ENCODE measurements at regions not wholly inside any gene's neighbourhood (a gene's known extent, or its start where the extent isn't known, plus 50 kb on each side); places are given as distances from the start of the nearest gene placed in this dataset.
A peak's percentile ranks its signal among the peaks of the same experiment; 100 is the strongest.
"Not testable (repeated sequence)": the region's sequence is repeated elsewhere in the genome, so short reads cannot be mapped to it uniquely, and the experiment has no call there.

DNA sequence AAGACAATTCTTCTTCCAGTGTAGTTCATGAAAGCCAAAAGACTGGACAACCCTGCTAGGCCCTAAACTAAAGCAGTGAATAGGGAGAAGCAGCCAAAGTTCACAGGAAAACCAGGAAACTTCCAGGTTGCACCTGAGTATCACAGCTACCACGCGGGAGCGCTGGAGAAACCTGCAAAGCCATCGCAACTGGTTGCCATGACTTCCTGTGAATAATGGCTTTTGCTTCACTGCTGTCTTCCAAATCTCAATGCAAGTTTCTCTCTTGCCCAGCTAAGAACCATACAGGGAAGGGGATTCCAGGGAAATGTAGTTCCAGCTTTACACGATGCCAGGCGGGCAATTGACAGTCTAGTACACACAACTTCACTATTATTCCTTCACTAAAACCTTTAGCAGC lies 114.1 kb downstream of the GXYLT1 start:
- DNase-seq (no peak), ATAC-seq (no peak)
- H3K4me1 Mint-ChIP-seq, result no peaks in the 10 kb centered on the region
- no peaks in the 10 kb centered on the region for H3K9me3 Mint-ChIP-seq
- H3K27me3 Mint-ChIP-seq, result peaks cover 6% of the 10 kb centered on the region
- H3K27ac Mint-ChIP-seq, result no peak overlapping the region
- H3K4me3 Mint-ChIP-seq, result no peak overlapping the region

- Mint-ChIP-seq H3K27ac (no peak overlapping the region), H3K9me3 (no peaks in the 10 kb centered on the region), H3K4me1 (peaks cover 8% of the 10 kb centered on the region), H3K4me3 (no peak overlapping the region), H3K27me3 (peaks cover 6% of the 10 kb centered on the region)
- ATAC-seq (no peak), DNase-seq (no peak)
Measured at GRCh38 chr12:42027546-42027945, 117.1 kb downstream of the GXYLT1 start.

DNA sequence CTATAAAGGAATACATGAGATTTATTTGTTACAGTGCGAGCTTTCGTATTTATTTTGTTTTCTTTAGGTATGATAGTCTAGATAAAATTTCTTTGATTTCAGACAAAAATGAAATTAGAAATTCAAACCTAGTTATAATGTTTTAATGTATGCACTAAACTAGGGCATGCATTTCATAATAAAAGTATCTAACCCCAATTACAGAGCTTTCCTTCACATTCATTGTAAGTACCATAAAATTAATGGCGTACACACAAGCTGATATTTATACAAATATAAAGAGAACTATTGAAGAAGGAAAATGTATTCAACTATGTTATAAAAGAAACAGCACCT lies 120.2 kb downstream of the GXYLT1 start:
- DNase-seq (no peak), ATAC-seq (no peak)
- no peak overlapping the region for H3K27ac Mint-ChIP-seq
- no peaks in the 10 kb centered on the region for H3K9me3 Mint-ChIP-seq
- H3K4me1 Mint-ChIP-seq, result peaks cover 8% of the 10 kb centered on the region
- H3K27me3 Mint-ChIP-seq, result peaks cover 6% of the 10 kb centered on the region
- H3K4me3 Mint-ChIP-seq, result no peak overlapping the region

GRCh38 chr12:42023733-42024494 lies 120.8 kb downstream of the GXYLT1 start:
- Mint-ChIP-seq H3K27ac (no peak overlapping the region), H3K4me3 (peak overlapping the region; percentile 64 to 74), H3K27me3 (peaks cover 6% of the 10 kb centered on the region), H3K9me3 (no peaks in the 10 kb centered on the region), H3K4me1 (peaks cover 8% of the 10 kb centered on the region)
- peak; percentile 87 for ATAC-seq
- DNase-seq, result peak; percentile 70 to 71

DNA sequence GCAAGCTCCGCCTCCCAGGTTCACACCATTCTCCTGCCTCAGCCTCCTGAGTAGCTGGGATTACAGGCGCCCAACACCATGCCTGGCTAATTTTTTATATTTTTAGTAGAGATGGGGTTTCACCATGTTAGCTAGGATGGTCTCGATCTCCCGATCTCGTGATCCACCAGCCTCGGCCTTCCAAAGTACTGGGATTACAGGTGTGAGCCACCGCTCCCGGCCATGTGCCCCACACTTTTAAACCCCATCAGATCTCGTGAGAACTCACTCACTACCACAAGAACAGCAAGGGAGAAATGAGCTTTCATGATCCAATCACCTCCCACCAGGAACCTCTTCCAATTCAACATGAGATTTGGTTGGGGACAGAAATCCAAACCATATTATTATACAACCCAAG lies 122.7 kb downstream of the GXYLT1 start:
- ATAC-seq, H3K9me3 Mint-ChIP-seq, H3K4me3 Mint-ChIP-seq, H3K27ac Mint-ChIP-seq, H3K4me1 Mint-ChIP-seq, DNase-seq: not testable (repeated sequence)
- peaks cover 10% of the 10 kb centered on the region for H3K27me3 Mint-ChIP-seq

DNA sequence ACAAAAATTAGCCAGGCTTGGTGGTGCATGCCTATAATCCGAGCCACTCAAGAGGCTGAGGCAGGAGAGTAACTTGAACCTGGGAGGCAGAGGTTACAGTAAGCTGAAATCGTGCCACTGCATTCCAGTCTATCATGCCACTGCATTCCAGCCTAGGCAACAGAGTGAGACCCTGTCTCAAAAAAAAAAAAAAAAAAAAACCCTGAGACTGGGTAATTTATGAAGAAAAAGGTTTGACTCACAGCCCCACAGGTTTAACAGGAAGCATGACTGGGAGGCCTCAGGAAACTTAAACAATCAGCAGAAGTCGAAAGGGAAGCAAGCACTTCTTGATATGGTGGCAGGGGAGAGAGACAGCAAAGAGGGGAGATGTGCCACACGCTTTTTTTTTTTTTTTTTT lies 123.2 kb downstream of the GXYLT1 start:
- Mint-ChIP-seq H3K4me3 (no peak overlapping the region), H3K27me3 (peaks cover 14% of the 10 kb centered on the region), H3K9me3 (no peaks in the 10 kb centered on the region), H3K27ac (no peak overlapping the region), H3K4me1 (peaks cover 8% of the 10 kb centered on the region)
- ATAC-seq, result no peak
- no peak for DNase-seq

GRCh38 chr12:42020226-42020625 lies 124.4 kb downstream of the GXYLT1 start:
- Mint-ChIP-seq H3K4me3 (no peak overlapping the region), H3K27ac (no peak overlapping the region), H3K9me3 (no peaks in the 10 kb centered on the region), H3K4me1 (peaks cover 8% of the 10 kb centered on the region), H3K27me3 (peaks cover 14% of the 10 kb centered on the region)
- DNase-seq (no peak), ATAC-seq (no peak)

DNA sequence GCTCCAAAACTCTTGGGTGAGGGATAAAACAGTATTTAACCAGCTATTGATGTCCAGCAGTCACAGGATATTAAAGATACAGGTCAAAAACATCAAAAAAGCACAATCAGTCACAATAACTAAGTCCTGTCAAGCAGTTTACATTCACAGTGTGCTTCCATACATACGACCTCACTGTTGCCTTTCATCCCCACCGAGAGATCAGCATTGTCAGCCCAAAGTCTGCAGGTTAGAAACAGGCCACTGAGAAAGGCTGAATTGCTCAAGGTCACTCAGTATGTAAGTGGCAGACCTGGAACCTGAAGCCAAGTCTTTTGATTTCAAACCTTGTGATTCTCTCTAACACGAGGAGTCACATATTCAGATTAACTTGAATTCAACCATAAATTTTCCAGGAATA lies 124.9 kb downstream of the GXYLT1 start:
- H3K4me1 Mint-ChIP-seq, result peaks cover 8% of the 10 kb centered on the region
- ATAC-seq, result no peak
- H3K27ac Mint-ChIP-seq, result no peak overlapping the region
- no peak overlapping the region for H3K4me3 Mint-ChIP-seq
- DNase-seq, result no peak
- H3K27me3 Mint-ChIP-seq, result peaks cover 14% of the 10 kb centered on the region
- H3K9me3 Mint-ChIP-seq, result no peaks in the 10 kb centered on the region

GRCh38 chr12:42017051-42017450 lies 127.6 kb downstream of the GXYLT1 start:
- Mint-ChIP-seq H3K9me3 (no peaks in the 10 kb centered on the region), H3K4me1 (no peaks in the 10 kb centered on the region), H3K27me3 (peaks cover 14% of the 10 kb centered on the region), H3K27ac (no peak overlapping the region), H3K4me3 (no peak overlapping the region)
- ATAC-seq, result no peak
- DNase-seq, result no peak

- peaks cover 14% of the 10 kb centered on the region for H3K27me3 Mint-ChIP-seq
- H3K4me1 Mint-ChIP-seq, result no peaks in the 10 kb centered on the region
- ATAC-seq, result no peak
- DNase-seq, result no peak
- no peak overlapping the region for H3K4me3 Mint-ChIP-seq
- H3K27ac Mint-ChIP-seq, result no peak overlapping the region
- H3K9me3 Mint-ChIP-seq, result no peaks in the 10 kb centered on the region
Measured at GRCh38 chr12:42015051-42015461, 129.6 kb downstream of the GXYLT1 start.

DNA sequence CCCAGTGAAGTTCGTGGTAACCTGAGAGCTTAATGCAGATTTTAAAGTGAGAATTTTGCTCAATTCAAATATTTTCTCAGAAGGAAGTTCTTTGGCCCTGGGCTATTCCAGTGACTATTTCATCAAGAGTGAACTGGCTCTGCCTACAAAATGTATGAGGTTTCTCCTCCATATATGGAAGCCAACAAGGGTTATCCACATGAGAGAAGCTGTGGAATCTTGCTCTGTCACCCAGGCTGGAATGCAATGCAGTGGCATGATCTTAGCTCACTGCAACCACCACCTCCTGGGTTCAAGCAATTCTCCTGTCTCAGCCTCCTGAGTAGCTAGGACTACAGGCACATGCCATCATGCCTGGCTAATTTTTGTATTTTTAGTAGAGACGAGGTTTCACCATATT lies 132.2 kb downstream of the GXYLT1 start:
- not testable (repeated sequence) for ATAC-seq, H3K9me3 Mint-ChIP-seq, H3K27ac Mint-ChIP-seq, DNase-seq, H3K27me3 Mint-ChIP-seq, H3K4me3 Mint-ChIP-seq, H3K4me1 Mint-ChIP-seq

GRCh38 chr12:42010715-42011114 lies 134.0 kb downstream of the GXYLT1 start:
- Mint-ChIP-seq H3K9me3 (no peaks in the 10 kb centered on the region), H3K4me1 (no peaks in the 10 kb centered on the region), H3K27me3 (no peaks in the 10 kb centered on the region), H3K27ac (no peak overlapping the region), H3K4me3 (no peak overlapping the region)
- ATAC-seq (no peak), DNase-seq (no peak)

DNA sequence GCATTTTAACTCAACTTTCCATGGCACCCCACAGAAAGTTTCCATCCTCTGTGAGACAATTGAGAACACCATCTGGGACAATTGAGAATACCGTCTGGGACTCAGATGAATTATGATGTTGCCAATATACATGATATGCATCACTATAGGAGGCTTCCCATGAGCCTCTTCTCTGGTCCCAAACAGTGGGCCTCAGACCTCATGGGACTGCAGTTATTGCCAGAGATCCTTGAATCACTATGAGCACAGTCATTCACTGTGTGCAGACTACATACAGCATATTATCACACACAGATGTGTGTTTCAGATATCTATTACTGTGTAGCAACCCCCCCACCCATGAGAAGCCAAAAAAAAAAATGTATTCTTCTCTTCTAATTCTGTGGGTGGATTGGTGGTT lies 134.4 kb downstream of the GXYLT1 start:
- Mint-ChIP-seq H3K4me3 (no peak overlapping the region), H3K9me3 (no peaks in the 10 kb centered on the region), H3K27ac (no peak overlapping the region), H3K27me3 (no peaks in the 10 kb centered on the region), H3K4me1 (no peaks in the 10 kb centered on the region)
- DNase-seq (no peak), ATAC-seq (no peak)

- Mint-ChIP-seq H3K27ac (no peak overlapping the region), H3K9me3 (no peaks in the 10 kb centered on the region), H3K4me3 (no peak overlapping the region), H3K4me1 (no peaks in the 10 kb centered on the region), H3K27me3 (no peaks in the 10 kb centered on the region)
- DNase-seq (no peak), ATAC-seq (no peak)
Measured at GRCh38 chr12:42008996-42009395, 135.7 kb downstream of the GXYLT1 start.

- Mint-ChIP-seq H3K9me3 (no peaks in the 10 kb centered on the region), H3K4me1 (no peaks in the 10 kb centered on the region), H3K27ac (no peak overlapping the region), H3K27me3 (no peaks in the 10 kb centered on the region), H3K4me3 (no peak overlapping the region)
- DNase-seq, result no peak
- no peak for ATAC-seq
Measured at GRCh38 chr12:42003031-42003430, 141.6 kb downstream of the GXYLT1 start.

DNA sequence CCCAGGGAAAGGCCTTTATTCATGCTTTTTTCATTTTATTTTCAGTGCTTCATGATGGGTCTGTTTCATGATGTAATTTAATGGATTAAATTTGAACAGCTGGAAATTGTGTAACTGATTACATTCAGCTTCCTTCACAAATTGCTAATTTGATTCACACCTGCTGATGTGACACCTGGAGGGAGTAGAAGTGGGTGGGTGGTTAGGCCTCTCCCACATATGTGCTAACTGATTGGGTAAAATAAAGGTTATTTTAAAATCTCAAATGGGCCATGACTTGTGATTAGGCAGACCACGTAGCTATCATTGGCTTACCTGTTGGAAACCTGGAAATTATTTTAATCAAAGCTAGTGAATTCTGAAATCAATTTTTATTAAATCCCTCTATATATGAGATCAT lies 142.1 kb downstream of the GXYLT1 start:
- no peak for DNase-seq
- H3K9me3 Mint-ChIP-seq, result no peaks in the 10 kb centered on the region

GRCh38 chr12:41998436-41998835 lies 146.2 kb downstream of the GXYLT1 start:
- no peak overlapping the region for H3K27ac Mint-ChIP-seq
- no peaks in the 10 kb centered on the region for H3K4me1 Mint-ChIP-seq
- ATAC-seq (no peak), DNase-seq (no peak)
- H3K27me3 Mint-ChIP-seq, result no peaks in the 10 kb centered on the region
- H3K9me3 Mint-ChIP-seq, result no peaks in the 10 kb centered on the region
- no peak overlapping the region for H3K4me3 Mint-ChIP-seq

More for the DNA sequence above, 142.1 kb downstream of the GXYLT1 start:
- Mint-ChIP-seq H3K4me3 (no peak overlapping the region), H3K27me3 (no peaks in the 10 kb centered on the region), H3K27ac (no peak overlapping the region), H3K4me1 (no peaks in the 10 kb centered on the region)
- ATAC-seq, result no peak
